GM12872 (cell line): ENCODE measurements at regions not wholly inside any gene's neighbourhood (a gene's known extent, or its start where the extent isn't known, plus 50 kb on each side); places are given as distances from the start of the nearest gene placed in this dataset.

Experiments
- CTCF ChIP-seq: IDR thresholded peaks from 3 replicates; pipeline ENCODE4 v1.5.1; 2011; ENCODE audit warnings: low read depth, mild to moderate bottlenecking, low read length, moderate library complexity; ENCODE audit not compliant: insufficient read depth

GRCh38 chr21:41605178-41605933 lies 97.4 kb upstream of the TMPRSS2 start:
- TF ChIP-seq CTCF, result no peak

DNA sequence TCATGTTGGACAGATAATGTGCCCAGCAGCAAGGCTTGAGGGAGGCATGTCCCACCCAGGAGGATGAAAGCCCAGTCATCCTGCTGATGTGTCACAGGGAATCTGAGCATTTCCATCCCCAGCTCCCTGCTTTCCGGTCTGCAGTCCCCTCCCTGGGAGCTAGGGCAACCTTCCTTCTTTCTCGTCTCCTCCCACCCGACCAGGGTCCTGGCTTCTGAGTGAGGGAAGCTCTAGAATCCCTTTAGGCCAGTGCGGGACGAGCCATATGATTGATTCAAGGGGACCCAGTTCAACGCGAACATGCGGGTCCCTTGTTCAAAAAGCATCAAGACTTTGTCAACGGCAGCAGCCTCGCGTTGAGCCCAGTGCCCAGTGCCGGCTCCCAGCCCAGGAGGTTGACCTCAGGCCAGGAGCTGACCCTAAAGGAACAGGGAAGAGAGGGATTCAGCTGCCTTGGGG lies 96.7 kb upstream of the TMPRSS2 start:
- TF ChIP-seq CTCF, result no peak

- 0 out of 3 replicates have a peak, but pooled peaks have one; percentile 2 for TF ChIP-seq CTCF
Observed at GRCh38 chr21:41603476-41603875, 95.5 kb upstream of the TMPRSS2 start.

DNA sequence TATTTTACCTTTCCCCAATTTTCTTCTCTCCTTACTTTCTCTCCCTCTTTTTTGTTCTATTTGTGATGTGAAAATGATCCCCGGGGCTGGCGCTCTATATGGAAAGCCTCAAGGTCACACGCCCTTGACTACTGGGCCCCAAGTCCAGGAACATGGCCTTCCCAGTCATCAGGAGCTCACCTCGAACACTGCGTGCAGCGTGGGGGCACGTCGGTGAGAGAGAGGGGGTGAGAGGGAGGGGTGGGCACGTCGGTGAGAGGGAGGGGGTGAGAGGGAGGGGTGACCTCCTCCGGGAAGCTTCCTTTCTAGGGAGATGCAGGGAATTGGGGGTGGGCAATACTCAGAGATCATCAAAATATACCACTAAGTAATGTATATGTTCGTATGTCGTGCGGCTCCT lies 94.6 kb upstream of the TMPRSS2 start:
- TF ChIP-seq CTCF, result no peak

GRCh38 chr21:41601573-41602368 lies 93.8 kb upstream of the TMPRSS2 start:
- TF ChIP-seq CTCF, result no peak

- TF ChIP-seq CTCF, result no peak
Observed at GRCh38 chr21:41600961-41601572, 93.1 kb upstream of the TMPRSS2 start.

DNA sequence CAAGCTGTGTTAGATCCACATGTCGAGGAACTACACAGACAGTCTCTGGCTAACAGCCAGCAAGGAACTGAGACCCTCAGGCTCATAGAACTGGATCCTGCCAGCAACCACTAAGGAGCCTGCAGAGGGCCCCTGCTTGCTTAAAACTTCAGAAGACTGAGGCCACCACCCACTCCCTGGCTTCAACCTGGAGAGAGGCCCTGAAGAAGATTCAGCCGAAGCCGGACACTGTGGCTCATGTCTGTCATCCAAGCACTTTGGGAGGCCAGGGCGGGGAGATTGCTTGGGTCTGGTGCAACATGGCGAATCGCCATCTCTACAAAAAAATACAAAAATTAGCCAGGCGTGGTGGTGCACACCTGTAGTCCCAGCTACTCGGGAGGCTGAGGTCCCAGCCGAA lies 92.6 kb upstream of the TMPRSS2 start:
- no peak for TF ChIP-seq CTCF
